IMR-90 (cell line): ENCODE measurements at regions not wholly inside any gene's neighbourhood (a gene's known extent, or its start where the extent isn't known, plus 50 kb on each side); places are given as distances from the start of the nearest gene placed in this dataset.

ENCODE experiments used
- ATAC-seq: fragments of 200-7000 bp; cut with Tn5 transposase; 2 replicates; pipeline ENCODE4 v1.9.1; 2020; ENCODE audit warnings: low read depth, mild to moderate bottlenecking, moderate library complexity
- BruUV-seq: library from RNA; stranded (reverse); fragments of 400-500 nt; replicated peaks from 2 replicates; lab custom pipeline; 2021; lab: Mats Ljungman, UMichigan
- CTCF ChIA-PET: fragments of 300-600 bp; formaldehyde crosslinking; extraction: SDS; loops from one replicate; lab custom pipeline; 2021; ENCODE audit warnings: antibody characterized with exemption; lab: Yijun Ruan, JAX
- POLR2A ChIA-PET: fragments of 300-600 bp; sonication (Branson Sonifier 250); formaldehyde crosslinking; loops from one replicate; lab custom pipeline; 2022; ENCODE audit warnings: antibody characterized with exemption; ENCODE audit not compliant: unreplicated experiment; lab: Charles Lee
- DNase-seq: peaks from one replicate; pipeline ENCODE4 v3.0.0; 2013
- H2AFZ ChIP-seq: replicated peaks from 2 replicates; pipeline ENCODE3; 2013; ENCODE audit warnings: low read length, mild to moderate bottlenecking; ENCODE audit not compliant: poor library complexity
- H2AK5ac ChIP-seq: 2 replicates; pipeline ENCODE4 v1.6.1; 2013; ENCODE audit warnings: low read depth, low read length, inconsistent platforms
- H2AK9ac ChIP-seq: replicated peaks from 2 replicates; pipeline ENCODE3; 2013; ENCODE audit warnings: mild to moderate bottlenecking, low read depth, low read length, moderate library complexity; ENCODE audit not compliant: poor library complexity
- H2BK120ac ChIP-seq: 2 replicates; pipeline ENCODE4 v1.6.1; 2013; ENCODE audit warnings: low read depth, low read length, inconsistent platforms
- H2BK15ac ChIP-seq: 3 replicates; pipeline ENCODE4 v1.6.1; 2013; ENCODE audit warnings: low read depth, low read length, inconsistent platforms
- H2BK20ac ChIP-seq: 2 replicates; pipeline ENCODE4 v1.6.1; 2013; ENCODE audit warnings: low read depth, mild to moderate bottlenecking, inconsistent platforms, low read length, moderate library complexity
- H2BK5ac ChIP-seq: 2 replicates; pipeline ENCODE4 v1.6.1; 2013; ENCODE audit warnings: mild to moderate bottlenecking, low read depth, low read length, inconsistent platforms; ENCODE audit not compliant: poor library complexity, severe bottlenecking
- H3K14ac ChIP-seq: replicated peaks from 2 replicates; pipeline ENCODE4 v1.6.1; 2013; ENCODE audit warnings: low read depth, low read length, inconsistent platforms
- H3K18ac ChIP-seq: 2 replicates; pipeline ENCODE4 v1.6.1; 2013; ENCODE audit warnings: low read depth, low read length, control low read depth
- H3K23ac ChIP-seq: 2 replicates; pipeline ENCODE4 v1.6.1; 2013; ENCODE audit warnings: low read depth, low read length, inconsistent platforms
- H3K27ac ChIP-seq: 2 replicates; pipeline ENCODE4 v1.5.1; 2013; ENCODE audit warnings: mild to moderate bottlenecking, control low read depth, low read length; ENCODE audit not compliant: insufficient read depth
- H3K27me3 ChIP-seq: 2 replicates; pipeline ENCODE4 v1.6.1; 2013; ENCODE audit warnings: low read length; ENCODE audit not compliant: control insufficient read depth, insufficient read depth
- H3K36me3 ChIP-seq: 2 replicates; pipeline ENCODE4 v1.6.1; 2013; ENCODE audit warnings: low read length, mixed read lengths; ENCODE audit not compliant: control insufficient read depth, insufficient read depth
- H3K4ac ChIP-seq: 2 replicates; pipeline ENCODE4 v1.6.1; 2013; ENCODE audit warnings: low read depth, low read length, inconsistent platforms
- H3K4me1 ChIP-seq: 2 replicates; pipeline ENCODE4 v1.6.1; 2013; ENCODE audit warnings: low read length, mixed read lengths; ENCODE audit not compliant: control insufficient read depth, insufficient read depth
- H3K4me2 ChIP-seq: 2 replicates; pipeline ENCODE4 v1.6.1; 2013; ENCODE audit warnings: low read depth, mild to moderate bottlenecking, control low read depth, low read length, moderate library complexity
- H3K4me3 ChIP-seq: 2 replicates; pipeline ENCODE4 v1.5.1; 2013; ENCODE audit warnings: low read depth, mild to moderate bottlenecking, control low read depth, low read length, moderate library complexity; ENCODE audit not compliant: insufficient read depth
- H3K56ac ChIP-seq: 2 replicates; pipeline ENCODE4 v1.6.1; 2013; ENCODE audit warnings: low read length, inconsistent platforms; ENCODE audit not compliant: insufficient read depth; ENCODE audit errors: extremely low read depth
- H3K79me1 ChIP-seq, 2 experiments: 2 replicates each; pipeline ENCODE4 v1.6.1; 2013; ENCODE audit warnings: low read length in 2 of 2, inconsistent platforms in 1 of 2, low read depth in 1 of 2
- H3K9ac ChIP-seq: 2 replicates; pipeline ENCODE4 v1.6.1; 2013; ENCODE audit warnings: low read depth, low read length, control low read depth
- H3K9me1 ChIP-seq: 2 replicates; pipeline ENCODE4 v1.6.1; 2013; ENCODE audit warnings: low read length, inconsistent platforms; ENCODE audit not compliant: insufficient read depth
- H3K9me3 ChIP-seq: 2 replicates; pipeline ENCODE4 v1.6.1; 2013; ENCODE audit warnings: low read length; ENCODE audit not compliant: control insufficient read depth, insufficient read depth
- H4K20me1 ChIP-seq: 2 replicates; pipeline ENCODE4 v1.6.1; 2013; ENCODE audit warnings: low read length, inconsistent platforms; ENCODE audit not compliant: insufficient read depth
- H4K5ac ChIP-seq: 2 replicates; pipeline ENCODE4 v1.6.1; 2013; ENCODE audit warnings: mild to moderate bottlenecking, low read depth, low read length, control low read depth
- H4K8ac ChIP-seq, 2 experiments: 2 replicates each; pipeline ENCODE4 v1.6.1; 2013; ENCODE audit warnings: low read depth in 2 of 2, low read length in 2 of 2, control low read depth in 1 of 2, inconsistent platforms in 1 of 2
- H4K91ac ChIP-seq: 2 replicates; pipeline ENCODE4 v1.6.1; 2013; ENCODE audit warnings: low read depth, low read length, inconsistent platforms; ENCODE audit not compliant: insufficient read depth
- BHLHE40 ChIP-seq: fragments of 150-350 bp; IDR thresholded peaks from 2 replicates; pipeline ENCODE4 v1.6.1; 2016; ENCODE audit warnings: mild to moderate bottlenecking, low read depth, low read length
- MAZ ChIP-seq: IDR thresholded peaks from 2 replicates; pipeline ENCODE4 v1.6.1; 2012; ENCODE audit warnings: low read depth, mild to moderate bottlenecking, low read length, improper control_type of control experiment, moderate library complexity, borderline replicate concordance
- NFE2L2 ChIP-seq: fragments of 150-350 bp; IDR thresholded peaks from 2 replicates; pipeline ENCODE4 v1.6.1; 2016; ENCODE audit warnings: low read depth, mild to moderate bottlenecking, low read length
- WGBS, 2 experiments: methylation state at CpG; one replicate each; pipeline versions ENCODE4 v1.1.5 to v1.1.7; 2013; ENCODE audit warnings: missing lambda C conversion rate in 2 of 2; ENCODE audit not compliant: insufficient read length in 1 of 2; ENCODE audit errors: extremely low coverage in 2 of 2; 5-methylcytosine and 5-hydroxymethylcytosine counted together
- dilution Hi-C: fragments of 300-500 bp; cut with HindIII; formaldehyde crosslinking; loops from one replicate; pipeline ENCODE4 v1.14.3; 2018; ENCODE audit warnings: low sequenced_read_pairs; ENCODE audit not compliant: unreplicated experiment
- in situ Hi-C: fragments of 300-500 bp; cut with MboI; formaldehyde crosslinking; loops from 3 replicates; pipeline ENCODE4 v1.14.3; 2019; ENCODE audit warnings: low sequenced_read_pairs, inconsistent platforms, mixed read lengths
- intact Hi-C: fragments of 100-400 bp; cut with micrococcal nuclease; formaldehyde crosslinking; loops from 2 replicates; pipeline ENCODE4 v1.10.0; 2022

GRCh38 chr5:124303366-124303765, 443.1 kb downstream of the ZNF608 start:
- H4K20me1 ChIP-seq: no peaks in the 10 kb centered on the region
- H4K91ac ChIP-seq: no peak overlapping the region
- peak overlapping the region; percentile 62; the same call in 1 of the 2 replicates for H3K4ac ChIP-seq
- ChIA-PET CTCF (no interaction called here), POLR2A (no interaction called here)
- H2AK9ac ChIP-seq: no peak overlapping the region
- H2AFZ ChIP-seq: no peak overlapping the region
- intact Hi-C loops: loop anchor here (5.0 kb wide), 1 partner anchor 439 kb away; no protein-coding TSS in a partner anchor
- ATAC-seq (peak; percentile 41; the same call in 1 of the 2 replicates), DNase-seq (peak; percentile 6)
- H2BK20ac ChIP-seq: no peak overlapping the region
- no peaks in the 10 kb centered on the region for H3K27me3 ChIP-seq
- H2BK120ac ChIP-seq: no peak overlapping the region
- peaks cover 11% of the 10 kb centered on the region for H3K4me1 ChIP-seq
- no peak overlapping the region for H3K9ac ChIP-seq
- H3K4me3 ChIP-seq: no peak overlapping the region
- H4K8ac ChIP-seq: no peak overlapping the region
- H4K5ac ChIP-seq: 0 out of 2 replicates have a peak overlapping the region, but pooled peaks have one; percentile 73
- peak overlapping the region; percentile 69; the same call in 1 of the 2 replicates for H3K18ac ChIP-seq
- no peak overlapping the region for H3K14ac ChIP-seq
- 100% methylated on average over 1 of the region's 1 CpG; no CpG with 5 or more reads in 1 of the 2 experiments for WGBS, 2 experiments
- no peak overlapping the region for H3K23ac ChIP-seq
- TF ChIP-seq MAZ (no peak), BHLHE40 (no peak), NFE2L2 (no peak)
- H3K4me2 ChIP-seq: no peak overlapping the region
- H3K56ac ChIP-seq: no peak overlapping the region
- no peaks in the 10 kb centered on the region for H3K36me3 ChIP-seq
- peak overlapping the region; percentile 8; the same call in 1 of the 3 replicates for H2BK15ac ChIP-seq
- no peak overlapping the region for H2BK5ac ChIP-seq
- H3K9me3 ChIP-seq: no peaks in the 10 kb centered on the region
- in situ Hi-C loops: no loop called here
- no peak overlapping the region for H3K27ac ChIP-seq
- H3K9me1 ChIP-seq: no peaks in the 10 kb centered on the region; the same call in 1 of the 2 replicates
- no TSS peak for BruUV-seq
- no peaks in the 10 kb centered on the region for H3K79me1 ChIP-seq
- H2AK5ac ChIP-seq: peak overlapping the region; percentile 80
- dilution Hi-C loops: no loop called here
